GM23248 (cell line): ENCODE measurements at regions not wholly inside any gene's neighbourhood (a gene's known extent, or its start where the extent isn't known, plus 50 kb on each side); places are given as distances from the start of the nearest gene placed in this dataset.

Experiments used
- EZH2 ChIP-seq: fragments of 200-600 bp; sonication (generic); IDR thresholded peaks from 2 replicates; pipeline ENCODE4 v1.6.1; 2018; ENCODE audit warnings: antibody characterized with exemption, mild to moderate bottlenecking; ENCODE audit not compliant: insufficient read depth, poor library complexity, severe bottlenecking
- EZH2phosphoT487 ChIP-seq: fragments of 200-600 bp; sonication (generic); IDR thresholded peaks from 2 replicates; pipeline ENCODE4 v1.6.1; 2018; ENCODE audit warnings: antibody characterized with exemption, moderate library complexity, mild to moderate bottlenecking, low read depth; ENCODE audit not compliant: insufficient read depth

- TF ChIP-seq EZH2 (no peak), EZH2phosphoT487 (no peak)
Observed at GRCh38 chr3:76310089-76310488, 524.7 kb upstream of the ZNF717 start.
